ENCODE measurements at regions not wholly inside any gene's neighbourhood (a gene's known extent, or its start where the extent isn't known, plus 50 kb on each side); places are given as distances from the start of the nearest gene placed in this dataset.
"Not testable (repeated sequence)": the region's sequence is repeated elsewhere in the genome, so short reads cannot be mapped to it uniquely, and the experiment has no call there.

GRCh38 chr3:82587174-82587573 lies 825.7 kb upstream of the GBE1 start:
- DNase-seq = no peak

DNA sequence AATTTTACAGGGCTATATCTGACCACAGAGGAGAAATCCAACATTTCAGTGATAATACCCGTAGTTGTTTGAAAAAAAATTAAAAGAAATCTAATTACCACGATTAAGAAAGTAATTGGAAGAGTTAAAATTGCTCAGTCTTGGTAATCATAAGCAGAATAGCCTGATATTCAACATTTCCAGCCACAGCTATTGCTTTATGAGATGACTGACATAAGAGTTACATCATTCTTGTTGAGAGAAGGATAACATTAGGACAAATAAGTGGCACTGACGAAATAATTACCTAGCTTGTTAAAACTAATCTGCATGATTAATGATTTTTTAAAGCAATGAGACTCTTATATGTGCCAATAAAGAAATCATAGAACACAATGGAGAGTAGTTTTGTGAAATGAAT lies 825.0 kb upstream of the GBE1 start:
- no peak for DNase-seq

- DNase-seq = not testable (repeated sequence)
Measured at GRCh38 chr3:82586002-82586401, 824.6 kb upstream of the GBE1 start.

DNA sequence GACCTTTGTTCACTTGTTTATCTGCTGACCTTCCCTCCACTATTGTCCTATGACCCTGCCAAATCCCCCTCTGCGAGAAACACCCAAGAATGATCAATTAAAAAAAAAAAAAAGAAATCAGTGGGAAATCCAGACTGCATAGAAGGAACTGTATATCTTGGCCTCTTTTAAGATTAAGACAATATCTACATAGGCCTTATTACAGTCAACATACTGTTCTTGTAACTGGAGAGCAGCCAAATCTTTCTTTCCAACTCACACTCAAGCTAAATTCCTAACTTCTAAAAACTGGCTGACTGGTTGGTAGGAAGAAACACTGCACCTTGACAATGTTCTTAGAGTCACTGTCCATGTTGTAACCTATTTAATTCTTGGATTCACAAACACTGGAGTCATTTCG lies 824.1 kb upstream of the GBE1 start:
- DNase-seq = not testable (repeated sequence)

- DNase-seq = not testable (repeated sequence)
Measured at GRCh38 chr3:82584861-82585260, 823.4 kb upstream of the GBE1 start.

- DNase-seq = not testable (repeated sequence)
Measured at GRCh38 chr3:82584415-82584814, 823.0 kb upstream of the GBE1 start.

DNA sequence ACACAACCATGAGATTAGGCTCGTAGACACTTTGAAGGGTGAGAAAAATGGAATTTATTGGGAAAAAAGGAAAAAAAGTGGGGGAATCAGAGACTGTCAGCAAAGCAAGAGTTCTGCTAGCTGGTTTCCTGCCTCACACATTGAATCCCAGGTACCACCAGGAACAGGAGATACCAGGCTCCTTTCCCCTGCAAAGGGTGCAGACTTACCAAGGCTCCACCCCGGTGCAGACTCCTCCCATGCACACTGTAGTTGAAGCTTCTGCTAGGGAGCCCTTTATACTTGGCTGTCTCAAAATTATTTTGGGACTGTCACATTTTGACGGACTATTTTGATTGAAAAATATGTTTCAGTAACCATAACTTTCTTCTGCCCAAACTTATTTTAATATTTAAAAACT lies 819.9 kb upstream of the GBE1 start:
- no peak for DNase-seq

DNA sequence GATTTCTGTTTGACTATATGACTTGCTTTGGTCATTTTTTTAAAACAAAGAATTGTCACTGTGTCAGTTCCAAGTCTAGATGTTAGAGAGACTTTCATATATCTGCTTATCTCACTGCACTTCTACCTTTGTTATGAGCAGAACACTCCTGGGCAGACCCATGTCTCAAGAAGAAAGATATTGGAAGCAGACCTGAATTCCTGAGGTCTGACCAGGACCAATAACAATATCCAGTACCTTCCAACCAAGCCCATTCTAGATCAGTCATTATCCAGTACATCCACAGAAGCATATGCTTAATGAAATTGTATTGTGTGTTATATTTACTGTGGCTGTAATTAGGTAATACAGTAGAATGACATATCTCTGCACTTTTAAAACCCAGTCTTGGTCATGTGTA lies 811.3 kb upstream of the GBE1 start:
- no peak for DNase-seq

DNA sequence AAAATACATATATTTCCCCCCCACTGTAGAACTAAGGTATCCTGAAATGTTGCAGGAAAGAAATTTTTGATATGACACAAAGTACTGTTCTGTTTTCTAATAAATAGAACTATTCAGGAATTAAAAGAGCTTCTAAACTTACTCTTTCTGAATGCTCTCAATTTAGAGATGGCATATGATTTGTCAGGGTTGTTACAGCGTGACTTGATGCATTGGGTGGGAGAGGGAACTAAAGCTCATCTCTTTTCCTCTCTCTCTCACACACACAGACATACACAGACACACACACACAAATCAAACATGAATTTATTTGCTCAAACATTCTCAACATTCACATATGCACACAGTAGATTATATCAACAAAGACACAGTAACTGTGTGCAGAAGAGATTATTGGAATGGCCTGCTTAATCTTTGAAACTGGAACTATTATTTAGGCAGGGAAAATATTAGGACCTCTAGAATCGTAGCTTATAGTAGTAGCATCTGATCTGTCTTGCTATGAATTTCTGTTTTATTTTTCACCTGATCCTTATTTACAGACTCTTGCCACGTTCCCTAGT lies 807.4 kb upstream of the GBE1 start:
- DNase-seq = no peak

DNA sequence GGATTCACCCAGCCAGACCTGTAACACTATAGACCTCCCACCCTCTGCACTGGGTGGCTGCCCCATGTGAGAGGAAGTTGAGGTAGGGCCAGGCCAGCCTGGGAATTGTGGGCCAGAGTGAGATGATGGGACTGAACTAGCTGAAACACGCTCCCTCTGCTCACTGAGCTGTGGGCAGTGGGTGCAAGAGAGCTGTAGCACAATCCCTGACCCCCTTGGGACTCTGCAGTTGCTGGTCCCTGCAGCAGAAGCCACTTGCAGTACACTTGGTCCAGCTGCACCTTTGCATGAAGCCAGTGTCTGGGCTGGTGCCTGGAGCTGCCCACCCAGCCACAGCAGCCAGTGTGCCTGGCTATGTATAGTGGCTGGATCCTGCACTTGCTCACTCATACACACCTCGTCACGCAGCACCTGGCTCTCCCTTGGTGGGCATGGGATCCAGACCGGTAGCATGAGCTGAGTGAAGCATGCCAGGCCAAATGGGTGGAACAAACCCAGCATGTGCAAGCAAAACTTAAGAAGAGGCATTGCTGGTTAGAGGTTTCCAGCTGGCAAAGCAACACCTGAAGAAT lies 805.7 kb upstream of the GBE1 start:
- DNase-seq = no peak

GRCh38 chr3:82562896-82563295 lies 801.5 kb upstream of the GBE1 start:
- DNase-seq = no peak

DNA sequence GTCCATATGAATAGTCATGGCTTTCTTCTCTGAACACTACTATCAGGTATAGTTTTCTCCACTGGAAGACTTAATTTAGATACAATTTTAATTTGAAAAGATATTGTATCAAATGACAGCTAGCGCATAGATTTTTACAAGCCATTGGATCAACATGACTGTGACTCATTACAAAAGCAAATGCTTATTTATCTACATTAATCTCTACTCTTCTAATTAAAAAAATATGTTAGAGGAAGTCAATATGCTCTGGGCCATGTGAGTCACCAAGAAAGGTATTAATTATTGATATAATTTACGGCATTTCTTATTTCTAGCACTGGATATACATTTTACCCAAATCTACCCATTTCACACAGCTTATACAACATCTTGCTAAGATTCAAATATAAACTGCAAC lies 800.3 kb upstream of the GBE1 start:
- no peak for DNase-seq

DNA sequence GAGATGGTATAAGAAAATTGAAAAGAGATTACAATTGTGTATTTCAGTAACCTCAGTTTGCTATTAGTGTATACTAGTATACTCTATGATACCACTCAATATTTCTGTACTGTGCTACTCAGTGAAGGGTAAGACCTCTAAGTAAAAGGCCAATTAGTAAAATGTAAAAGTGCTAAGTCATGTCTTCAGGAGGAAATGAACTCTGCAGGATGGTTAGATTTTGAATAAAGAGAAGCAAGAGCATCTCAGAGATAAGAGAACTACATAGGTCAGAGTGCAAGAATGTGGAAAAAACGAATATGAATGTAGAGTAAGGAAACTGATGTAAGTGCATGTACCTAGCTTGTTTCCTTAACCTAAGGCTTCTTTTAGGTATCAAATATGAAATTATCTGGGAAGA lies 796.6 kb upstream of the GBE1 start:
- no peak for DNase-seq

DNA sequence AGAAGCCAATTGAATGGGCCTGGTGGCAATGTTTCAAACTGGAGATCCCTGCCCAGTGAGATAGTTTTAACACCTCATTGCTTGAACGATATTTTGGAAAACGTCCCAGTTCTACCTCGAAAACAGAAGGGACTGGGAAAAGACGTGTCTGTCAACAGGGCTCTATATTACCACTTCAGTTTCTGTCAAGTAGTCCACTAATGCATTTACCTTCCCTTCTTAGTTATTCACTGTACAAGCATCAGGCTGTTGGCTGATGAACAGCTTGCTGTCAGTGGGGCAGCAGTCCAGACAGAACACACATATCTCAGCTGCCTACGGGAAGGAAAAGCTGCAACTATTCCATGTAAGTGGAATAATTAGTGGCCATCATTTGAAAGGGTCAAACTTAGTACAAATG lies 794.7 kb upstream of the GBE1 start:
- DNase-seq = no peak

GRCh38 chr3:82542556-82542955 lies 781.1 kb upstream of the GBE1 start:
- not testable (repeated sequence) for DNase-seq

DNA sequence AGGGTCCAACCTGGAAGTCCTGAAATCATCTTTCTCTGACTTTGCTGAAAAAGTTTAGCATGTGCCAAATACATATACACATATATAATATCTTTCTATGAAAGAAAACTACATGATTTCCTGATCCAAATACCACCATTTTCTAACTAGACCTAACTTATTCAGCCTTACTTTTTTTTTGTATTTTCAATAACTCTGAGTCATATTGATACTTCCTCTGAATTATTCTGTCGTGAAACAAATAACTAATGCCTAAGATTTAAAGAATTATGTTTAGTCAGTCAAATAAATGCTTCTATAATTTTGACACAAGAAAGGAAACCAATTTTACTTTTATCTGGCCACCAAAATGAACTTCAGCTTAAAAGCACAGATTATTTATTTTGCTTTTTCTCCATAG lies 760.2 kb upstream of the GBE1 start:
- no peak for DNase-seq

GRCh38 chr3:82520846-82521245 lies 759.4 kb upstream of the GBE1 start:
- no peak for DNase-seq

DNA sequence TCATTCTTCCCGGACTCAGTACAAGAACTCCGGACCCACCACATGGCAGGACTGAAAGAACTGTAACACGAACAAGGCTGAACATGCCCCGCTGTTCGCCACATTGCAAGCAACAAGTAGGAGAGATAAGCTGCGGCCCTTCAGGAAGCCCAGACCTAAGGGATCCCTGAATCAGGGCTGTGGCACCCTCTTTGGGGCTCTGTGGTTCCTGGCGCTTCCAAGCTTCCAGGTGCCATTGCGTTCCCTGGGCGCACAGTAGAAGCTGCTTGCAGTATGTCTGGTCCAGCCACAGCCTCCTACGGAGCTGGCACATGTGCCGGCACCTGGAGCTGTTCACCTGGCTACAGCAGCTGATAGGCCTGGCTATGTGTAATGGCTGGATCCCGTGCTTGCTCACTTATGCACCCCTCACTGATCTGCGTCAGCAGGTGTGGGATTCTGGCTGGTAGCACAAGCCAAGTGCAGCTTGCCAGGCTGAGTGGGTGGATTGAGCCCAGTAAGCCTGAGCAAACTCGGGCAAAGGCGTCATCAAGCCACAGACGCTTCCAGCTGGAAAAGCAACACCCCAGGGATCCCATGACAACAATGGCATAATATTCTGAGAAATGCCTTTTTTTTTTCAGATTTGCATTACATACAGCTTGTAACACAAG lies 748.6 kb upstream of the GBE1 start:
- no peak for DNase-seq

GRCh38 chr3:82509106-82509842 lies 747.8 kb upstream of the GBE1 start:
- DNase-seq = no peak

- no peak for DNase-seq
Measured at GRCh38 chr3:82506204-82506603, 744.8 kb upstream of the GBE1 start.

GRCh38 chr3:82505079-82505756 lies 743.8 kb upstream of the GBE1 start:
- no peak for DNase-seq

DNA sequence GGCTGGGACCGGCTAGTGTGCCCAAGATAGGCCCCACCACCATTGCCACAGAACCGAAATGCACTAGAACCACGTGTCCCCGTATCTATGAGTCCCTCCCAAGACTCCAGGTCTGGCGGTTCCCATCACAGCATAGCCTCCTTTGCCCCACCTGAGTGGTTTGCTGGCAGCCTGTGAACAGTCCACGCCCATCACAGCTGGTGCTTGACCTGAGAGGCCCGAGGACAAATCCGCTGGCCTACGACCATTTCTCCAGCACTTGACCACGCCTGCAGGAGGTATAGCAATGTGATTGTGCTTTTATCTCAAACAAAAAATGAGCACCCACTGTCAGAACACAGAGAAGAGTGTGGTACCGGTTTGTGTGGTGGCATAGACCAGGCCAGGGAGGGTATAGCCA lies 736.7 kb upstream of the GBE1 start:
- DNase-seq = no peak

DNA sequence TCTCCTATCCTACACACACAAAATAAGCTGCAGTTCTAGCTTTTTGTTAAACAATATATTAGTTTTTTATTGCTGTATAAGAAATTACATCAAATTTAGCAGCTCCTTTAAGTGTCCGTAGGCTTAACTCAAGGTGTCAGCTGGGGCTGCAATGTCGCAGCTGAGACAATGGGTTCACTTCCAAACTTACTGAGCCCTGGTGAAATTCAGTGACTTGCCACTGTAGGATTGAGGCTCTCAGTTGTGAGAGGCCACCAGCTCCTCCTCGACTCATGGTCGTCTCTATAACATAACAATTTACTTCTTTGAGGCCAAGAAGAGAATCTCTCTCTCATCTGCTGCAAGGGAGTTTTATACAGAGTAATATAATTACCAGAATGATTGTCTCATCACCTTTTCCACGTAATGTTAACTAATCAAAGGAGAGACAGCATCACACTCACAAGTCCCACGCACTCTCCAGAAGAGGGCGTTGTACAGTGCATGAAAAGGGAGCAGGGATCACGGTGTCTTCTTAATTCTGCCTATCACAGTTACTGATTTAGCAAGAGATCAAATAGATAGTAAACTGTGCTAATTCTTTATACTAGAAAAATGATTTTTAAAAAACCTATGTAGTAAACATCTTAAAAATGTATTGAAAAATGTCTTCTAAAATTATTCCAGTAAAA lies 735.6 kb upstream of the GBE1 start:
- DNase-seq = no peak
